Hepatocyte (in vitro differentiated cells): ENCODE measurements at regions not wholly inside any gene's neighbourhood (a gene's known extent, or its start where the extent isn't known, plus 50 kb on each side); places are given as distances from the start of the nearest gene placed in this dataset.

Source experiments
- DNase-seq: peaks from one replicate; pipeline ENCODE4 v3.0.0-alpha.2; 2016; ENCODE audit warnings: low spot score
- H2AFZ ChIP-seq: fragments of 200-600 bp; sonication (generic); 2 replicates; pipeline ENCODE4 v1.6.0; 2016; ENCODE audit warnings: antibody characterized with exemption, mild to moderate bottlenecking
- H3K27ac ChIP-seq: fragments of 200-600 bp; sonication (generic); 2 replicates; pipeline ENCODE4 v1.5.1; 2016; ENCODE audit warnings: mild to moderate bottlenecking
- H3K27me3 ChIP-seq: fragments of 200-600 bp; sonication (generic); 2 replicates; pipeline ENCODE4 v1.6.1; 2016
- H3K36me3 ChIP-seq: fragments of 200-600 bp; sonication (generic); replicated peaks from 2 replicates; pipeline ENCODE4 v1.5.1; 2016; ENCODE audit warnings: low read depth; ENCODE audit not compliant: insufficient read depth
- H3K4me1 ChIP-seq: fragments of 200-600 bp; sonication (generic); 2 replicates; pipeline ENCODE4 v1.5.1; 2016; ENCODE audit warnings: mild to moderate bottlenecking, moderate library complexity; ENCODE audit not compliant: insufficient read depth
- H3K4me2 ChIP-seq: fragments of 200-600 bp; sonication (generic); 2 replicates; pipeline ENCODE4 v1.6.0; 2016
- H3K4me3 ChIP-seq: fragments of 200-600 bp; sonication (generic); 2 replicates; pipeline ENCODE4 v1.5.1; 2016; ENCODE audit warnings: mild to moderate bottlenecking
- H3K79me2 ChIP-seq: fragments of 200-600 bp; sonication (generic); 2 replicates; pipeline ENCODE4 v1.6.0; 2017; ENCODE audit warnings: mild to moderate bottlenecking
- H3K9me2 ChIP-seq: fragments of 200-600 bp; sonication (generic); replicated peaks from 2 replicates; pipeline ENCODE4 v1.6.0; 2017; ENCODE audit warnings: mild to moderate bottlenecking; ENCODE audit not compliant: insufficient read depth
- H3K9me3 ChIP-seq: fragments of 200-600 bp; sonication (generic); 2 replicates; pipeline ENCODE4 v1.5.1; 2016; ENCODE audit warnings: low read depth, mild to moderate bottlenecking
- H4K20me1 ChIP-seq: fragments of 200-600 bp; sonication (generic); 2 replicates; pipeline ENCODE4 v1.6.0; 2016; ENCODE audit warnings: mild to moderate bottlenecking; ENCODE audit not compliant: insufficient read depth, poor library complexity, severe bottlenecking
- EZH2 ChIP-seq: fragments of 200-600 bp; sonication (generic); IDR thresholded peaks from 2 replicates; pipeline ENCODE4 v1.6.1; 2016; ENCODE audit warnings: antibody characterized with exemption, mild to moderate bottlenecking, borderline replicate concordance
- EZH2phosphoT487 ChIP-seq: fragments of 200-600 bp; sonication (generic); IDR thresholded peaks from one replicate; pipeline ENCODE4 v1.6.1; 2018; ENCODE audit warnings: antibody characterized with exemption, mild to moderate bottlenecking, low read depth, moderate library complexity; ENCODE audit not compliant: unreplicated experiment, severe bottlenecking
- WGBS: methylation state at CpG from one replicate; pipeline ENCODE4 v1.1.6; 2016; ENCODE audit warnings: low lambda C conversion rate; ENCODE audit errors: missing lambda C conversion rate; 5-methylcytosine and 5-hydroxymethylcytosine counted together
- TF ChIP-seq, protein P1 (sequence below): fragments of 200-600 bp; sonication (generic); IDR thresholded peaks from 2 replicates; pipeline ENCODE4 v1.5.1; 2016; ENCODE audit warnings: antibody characterized with exemption, mild to moderate bottlenecking; ENCODE audit not compliant: poor library complexity

DNA sequence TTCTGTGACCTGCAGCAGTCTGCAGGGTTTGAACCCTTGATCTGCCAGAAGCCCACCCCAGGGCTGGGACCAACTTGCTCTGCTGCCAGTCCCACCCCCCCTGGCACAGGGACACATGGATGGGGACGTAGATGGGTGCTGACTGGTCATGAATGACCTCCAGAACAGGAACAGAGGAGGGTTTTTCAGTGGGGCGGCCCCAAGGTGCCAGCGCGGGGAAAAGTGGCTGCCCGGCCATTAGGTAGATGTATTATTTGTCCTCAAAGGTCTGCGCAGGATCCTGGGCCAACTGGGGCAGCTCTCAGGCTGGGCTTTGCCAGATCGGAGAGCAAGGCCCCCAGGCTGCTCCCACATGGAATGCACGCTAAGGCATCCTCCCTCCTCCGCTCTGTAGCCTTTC is 265.2 kb upstream of the TNRC6C start:
- H3K9me2 ChIP-seq: no peaks in the 10 kb centered on the region
- WGBS: 86% methylated on average over 9 of the region's 9 CpGs
- no peaks in the 10 kb centered on the region for H3K36me3 ChIP-seq
- H3K9me3 ChIP-seq: no peaks in the 10 kb centered on the region
- H3K4me1 ChIP-seq: peaks cover 15% of the 10 kb centered on the region
- no peak overlapping the region for H2AFZ ChIP-seq
- DNase-seq: no peak
- TF ChIP-seq EZH2 (no peak), EZH2phosphoT487 (no peak)
- TF ChIP-seq, protein P1, sequence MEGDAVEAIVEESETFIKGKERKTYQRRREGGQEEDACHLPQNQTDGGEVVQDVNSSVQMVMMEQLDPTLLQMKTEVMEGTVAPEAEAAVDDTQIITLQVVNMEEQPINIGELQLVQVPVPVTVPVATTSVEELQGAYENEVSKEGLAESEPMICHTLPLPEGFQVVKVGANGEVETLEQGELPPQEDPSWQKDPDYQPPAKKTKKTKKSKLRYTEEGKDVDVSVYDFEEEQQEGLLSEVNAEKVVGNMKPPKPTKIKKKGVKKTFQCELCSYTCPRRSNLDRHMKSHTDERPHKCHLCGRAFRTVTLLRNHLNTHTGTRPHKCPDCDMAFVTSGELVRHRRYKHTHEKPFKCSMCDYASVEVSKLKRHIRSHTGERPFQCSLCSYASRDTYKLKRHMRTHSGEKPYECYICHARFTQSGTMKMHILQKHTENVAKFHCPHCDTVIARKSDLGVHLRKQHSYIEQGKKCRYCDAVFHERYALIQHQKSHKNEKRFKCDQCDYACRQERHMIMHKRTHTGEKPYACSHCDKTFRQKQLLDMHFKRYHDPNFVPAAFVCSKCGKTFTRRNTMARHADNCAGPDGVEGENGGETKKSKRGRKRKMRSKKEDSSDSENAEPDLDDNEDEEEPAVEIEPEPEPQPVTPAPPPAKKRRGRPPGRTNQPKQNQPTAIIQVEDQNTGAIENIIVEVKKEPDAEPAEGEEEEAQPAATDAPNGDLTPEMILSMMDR: no peak
- peaks cover 48% of the 10 kb centered on the region for H3K27me3 ChIP-seq
- no peaks in the 10 kb centered on the region for H3K79me2 ChIP-seq
- no peaks in the 10 kb centered on the region for H4K20me1 ChIP-seq
- no peak overlapping the region for H3K4me3 ChIP-seq
- H3K4me2 ChIP-seq: no peak overlapping the region
- H3K27ac ChIP-seq: no peak overlapping the region

DNA sequence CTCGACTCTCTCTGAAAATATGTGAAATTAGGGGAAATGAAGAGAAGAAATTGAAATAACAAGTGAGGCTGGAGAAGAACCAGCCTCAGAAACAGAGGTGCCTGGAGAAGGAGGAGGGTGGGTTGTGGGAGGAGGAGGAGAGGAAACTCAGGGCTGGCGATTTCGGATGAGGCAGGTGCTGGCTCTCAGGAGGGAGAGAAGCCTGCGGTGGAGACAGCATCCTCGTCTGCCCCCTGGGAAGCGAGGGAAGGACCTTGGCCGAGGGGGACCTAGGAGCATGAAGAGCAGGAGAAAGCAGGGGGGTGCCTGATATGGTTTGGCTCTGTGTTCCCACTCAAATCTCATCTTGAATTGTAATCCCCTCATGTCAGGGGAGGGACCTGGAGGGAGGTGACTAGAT is 264.7 kb upstream of the TNRC6C start:
- Histone ChIP-seq H3K27me3 (peaks cover 53% of the 10 kb centered on the region), H3K4me3 (no peak overlapping the region), H3K4me2 (no peak overlapping the region), H3K4me1 (peaks cover 15% of the 10 kb centered on the region), H3K79me2 (no peaks in the 10 kb centered on the region), H3K9me3 (no peaks in the 10 kb centered on the region), H2AFZ (no peak overlapping the region), H3K36me3 (no peaks in the 10 kb centered on the region), H3K27ac (no peak overlapping the region), H3K9me2 (no peaks in the 10 kb centered on the region), H4K20me1 (no peaks in the 10 kb centered on the region)
- TF ChIP-seq EZH2 (no peak), EZH2phosphoT487 (no peak)
- TF ChIP-seq, protein P1: no peak
- 69% methylated on average over 7 of the region's 7 CpGs for WGBS
- no peak for DNase-seq

DNA sequence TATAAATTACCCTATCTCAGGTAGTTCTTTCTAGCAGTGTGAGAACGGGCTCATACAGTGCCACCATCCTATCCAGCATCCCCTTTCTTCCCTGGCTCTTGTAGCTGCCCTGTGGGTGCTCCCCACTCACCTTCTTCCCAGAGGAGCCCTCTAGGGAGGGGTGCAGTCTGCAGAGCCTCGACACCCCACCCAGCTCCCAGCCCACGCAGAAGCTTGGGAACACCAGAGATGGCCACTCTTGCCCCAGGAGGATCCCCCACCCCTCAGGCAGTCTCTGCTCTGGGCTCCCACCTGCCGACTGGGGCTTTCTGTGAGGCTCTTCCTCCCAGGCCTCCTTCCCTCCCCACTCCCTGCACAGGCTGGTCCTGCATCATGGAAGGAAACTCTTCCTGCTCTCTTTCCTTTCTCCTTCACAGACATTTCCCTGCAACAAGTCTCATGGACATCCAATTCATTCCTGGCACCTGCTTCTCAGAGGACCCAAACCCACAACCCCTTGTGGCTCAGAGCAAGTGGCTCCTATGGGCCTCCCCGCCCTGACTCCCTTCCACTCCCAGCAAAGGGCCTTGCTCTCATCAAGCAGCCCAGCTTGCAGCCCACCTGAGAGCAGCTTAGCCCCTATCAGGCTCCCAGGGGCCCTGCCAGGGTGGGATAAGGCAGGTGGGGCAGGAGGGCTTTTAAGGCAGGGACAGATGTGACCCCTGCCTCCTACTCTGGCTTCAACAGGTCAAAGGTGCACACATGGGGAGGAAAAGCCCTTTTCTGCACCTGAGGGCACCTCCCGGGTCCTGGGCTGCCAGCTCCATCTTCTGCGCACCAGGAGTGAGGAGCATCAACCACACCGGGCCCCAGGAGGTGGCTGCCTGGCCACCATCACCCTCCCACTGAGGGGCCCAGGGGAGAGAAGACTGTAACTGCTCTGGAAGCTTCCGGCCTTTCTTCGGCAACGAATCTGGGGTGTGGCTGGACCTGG is 263.8 kb upstream of the TNRC6C start:
- Histone ChIP-seq H2AFZ (no peak overlapping the region), H3K9me2 (no peaks in the 10 kb centered on the region), H3K4me2 (no peak overlapping the region), H3K36me3 (no peaks in the 10 kb centered on the region), H3K79me2 (no peaks in the 10 kb centered on the region), H3K27ac (no peak overlapping the region), H3K9me3 (no peaks in the 10 kb centered on the region), H4K20me1 (no peaks in the 10 kb centered on the region), H3K27me3 (peaks cover 57% of the 10 kb centered on the region), H3K4me3 (no peak overlapping the region), H3K4me1 (peaks cover 15% of the 10 kb centered on the region)
- no peak for DNase-seq
- 93% methylated on average over 11 of the region's 11 CpGs for WGBS
- TF ChIP-seq, protein P1: no peak
- TF ChIP-seq EZH2 (no peak), EZH2phosphoT487 (no peak)
